AG04450 (cell line): ENCODE measurements at regions not wholly inside any gene's neighbourhood (a gene's known extent, or its start where the extent isn't known, plus 50 kb on each side); places are given as distances from the start of the nearest gene placed in this dataset.
A peak's percentile ranks its signal among the peaks of the same experiment; 100 is the strongest.
"Not testable (repeated sequence)": the region's sequence is repeated elsewhere in the genome, so short reads cannot be mapped to it uniquely, and the experiment has no call there.

Experiments used
- CTCF ChIA-PET: fragments of 300-600, 350-600 bp; formaldehyde crosslinking; extraction: SDS; loops from one replicate; lab custom pipeline; 2022; ENCODE audit warnings: antibody characterized with exemption, inconsistent platforms; lab: Charles Lee
- POLR2A ChIA-PET: fragments of 350-600 bp; formaldehyde crosslinking; extraction: SDS; loops from one replicate; lab custom pipeline; 2021; ENCODE audit warnings: antibody characterized with exemption, inconsistent platforms; lab: Yijun Ruan, JAX
- DNase-seq: peaks from one replicate; pipeline ENCODE4 v3.0.0-alpha.2; 2011; ENCODE audit warnings: low read depth, low spot score
- H3K27ac ChIP-seq: one replicate; pipeline ENCODE4 v1.5.1; 2012; ENCODE audit warnings: low read depth, low read length, control low read depth
- H3K27me3 ChIP-seq: one replicate; pipeline ENCODE4 v1.6.0; 2012; ENCODE audit warnings: low read length; ENCODE audit not compliant: control insufficient read depth, insufficient read depth
- H3K4me3 ChIP-seq: 2 replicates; pipeline ENCODE4 v1.5.1; 2011; ENCODE audit warnings: mild to moderate bottlenecking, low read depth, low read length, control low read depth
- H3K9me3 ChIP-seq: 2 replicates; pipeline ENCODE4 v1.5.1; 2012; ENCODE audit warnings: low read length; ENCODE audit not compliant: control insufficient read depth, insufficient read depth
- CTCF ChIP-seq: IDR thresholded peaks from 2 replicates; pipeline ENCODE4 v1.5.1; 2011; ENCODE audit warnings: low read depth, low read length, control low read depth, inconsistent platforms

- no peak for TF ChIP-seq CTCF
- no peak overlapping the region for H3K4me3 ChIP-seq
- no peak overlapping the region for H3K27ac ChIP-seq
- CTCF ChIA-PET, result interaction anchor here (0.6 to 2.0 kb wide), 4 partner anchors 97 to 591 kb away, joined by 3 to 11 read pairs (median 4); no protein-coding TSS in a partner anchor
- DNase-seq, result no peak
- no peaks in the 10 kb centered on the region for H3K27me3 ChIP-seq
- POLR2A ChIA-PET, result no interaction called here
- peaks cover 4% of the 10 kb centered on the region; the same call in 1 of the 2 replicates for H3K9me3 ChIP-seq
These were observed 173.8 kb upstream of the RGS6 start for GRCh38 chr14:71758229-71758951.

- no peak for DNase-seq
- no peak overlapping the region for H3K27ac ChIP-seq
- H3K4me3 ChIP-seq, result no peak overlapping the region
- TF ChIP-seq CTCF, result no peak
- ChIA-PET CTCF (interaction anchor here (1.3 kb wide), 1 partner anchor 9 kb away, joined by 10 read pairs; no protein-coding TSS in a partner anchor), POLR2A (no interaction called here)
- H3K27me3 ChIP-seq, result no peaks in the 10 kb centered on the region
- H3K9me3 ChIP-seq, result peaks cover 4% of the 10 kb centered on the region; the same call in 1 of the 2 replicates
These were observed 169.7 kb upstream of the RGS6 start for GRCh38 chr14:71762575-71762974.

GRCh38 chr14:71764701-71765382 lies 167.4 kb upstream of the RGS6 start:
- peaks cover 4% of the 10 kb centered on the region; the same call in 1 of the 2 replicates for H3K9me3 ChIP-seq
- DNase-seq, result no peak
- TF ChIP-seq CTCF, result no peak
- peak overlapping the region; percentile 31 for H3K4me3 ChIP-seq
- H3K27me3 ChIP-seq, result no peaks in the 10 kb centered on the region
- no peak overlapping the region for H3K27ac ChIP-seq
- CTCF ChIA-PET, result interaction anchor here (0.7 to 2.2 kb wide), 3 partner anchors 12 to 91 kb away, joined by 3 to 16 read pairs (median 6); no protein-coding TSS in a partner anchor
- POLR2A ChIA-PET, result no interaction called here

GRCh38 chr14:71765505-71765904 lies 166.7 kb upstream of the RGS6 start:
- H3K27me3 ChIP-seq, result no peaks in the 10 kb centered on the region
- no peak overlapping the region for H3K4me3 ChIP-seq
- peaks cover 4% of the 10 kb centered on the region; the same call in 1 of the 2 replicates for H3K9me3 ChIP-seq
- ChIA-PET POLR2A (no interaction called here), CTCF (interaction anchor here (0.7 to 2.2 kb wide), 3 partner anchors 12 to 90 kb away, joined by 3 to 16 read pairs (median 6); no protein-coding TSS in a partner anchor)
- no peak overlapping the region for H3K27ac ChIP-seq
- no peak for TF ChIP-seq CTCF
- DNase-seq, result no peak

GRCh38 chr14:71770431-71770830 lies 161.8 kb upstream of the RGS6 start:
- no peak overlapping the region for H3K4me3 ChIP-seq
- ChIA-PET CTCF (interaction anchor here (1.0 kb wide), 1 partner anchor 85 kb away, joined by 3 read pairs; no protein-coding TSS in a partner anchor), POLR2A (no interaction called here)

GRCh38 chr14:71771421-71771820 lies 160.8 kb upstream of the RGS6 start:
- H3K4me3 ChIP-seq, H3K27me3 ChIP-seq, POLR2A ChIA-PET, DNase-seq, H3K27ac ChIP-seq: not testable (repeated sequence)
- CTCF ChIA-PET, result interaction anchor here (0.6 kb wide), 1 partner anchor 667 kb away, joined by 3 read pairs; no protein-coding TSS in a partner anchor
- H3K9me3 ChIP-seq, result peaks cover 15% of the 10 kb centered on the region

More at GRCh38 chr14:71770431-71770830, 161.8 kb upstream of the RGS6 start:
- peaks cover 15% of the 10 kb centered on the region for H3K9me3 ChIP-seq
- no peak for DNase-seq
- H3K27ac ChIP-seq, result no peak overlapping the region
- no peak for TF ChIP-seq CTCF
- no peaks in the 10 kb centered on the region for H3K27me3 ChIP-seq

- DNase-seq, H3K27me3 ChIP-seq, H3K27ac ChIP-seq, POLR2A ChIA-PET, H3K4me3 ChIP-seq: not testable (repeated sequence)
- CTCF ChIA-PET, result interaction anchor here (0.6 kb wide), 1 partner anchor 668 kb away, joined by 3 read pairs; no protein-coding TSS in a partner anchor
- peaks cover 15% of the 10 kb centered on the region for H3K9me3 ChIP-seq
These were observed 160.2 kb upstream of the RGS6 start for GRCh38 chr14:71771996-71772395.
